Sigmoid colon (tissue), 6 donors: ENCODE measurements at regions not wholly inside any gene's neighbourhood (a gene's known extent, or its start where the extent isn't known, plus 50 kb on each side); places are given as distances from the start of the nearest gene placed in this dataset.

Experiments
- DNase-seq: peaks from one replicate; pipeline ENCODE4 v3.0.0-alpha.2; 2019
- H3K27ac ChIP-seq, 4 donors: fragments of 200-600 bp; sonication (generic); one replicate each; pipeline ENCODE4 v1.5.1; 2016 to 2019; ENCODE audit warnings: mild to moderate bottlenecking in 1 of 4
- H3K27me3 ChIP-seq, 3 donors: fragments of 200-600 bp; sonication (generic); one replicate each; pipeline ENCODE4 v1.5.1; 2019; ENCODE audit warnings: mild to moderate bottlenecking in 1 of 3
- H3K36me3 ChIP-seq, 4 donors: fragments of 200-600 bp; sonication (generic); one replicate each; pipeline ENCODE4 v1.5.1; 2016 to 2019
- H3K4me1 ChIP-seq, 4 donors: fragments of 200-600 bp; sonication (generic); one replicate each; pipeline ENCODE4 v1.5.1; 2017 to 2019
- H3K4me3 ChIP-seq, 4 donors: fragments of 200-600 bp; sonication (generic); one replicate each; pipeline ENCODE4 v1.5.1; 2017 to 2019; ENCODE audit warnings: mild to moderate bottlenecking in 2 of 4, moderate library complexity in 1 of 4
- H3K9me3 ChIP-seq, 4 donors: fragments of 200-600 bp in 3 of 4; sonication (generic) in 3 of 4; one replicate each; pipeline versions ENCODE4 v1.5.1 to v1.6.1; 2013 to 2019
- CTCF ChIP-seq, 4 experiments: fragments of 450-650 bp in 3 of 4; fragments of 200-600 bp in 1 of 4; IDR thresholded peaks; one replicate each; pipeline ENCODE4 v1.5.1; 2016 to 2019; ENCODE audit warnings: antibody characterized with exemption in 4 of 4, mild to moderate bottlenecking in 3 of 4, moderate library complexity in 2 of 4
- EP300 ChIP-seq, 4 donors: sonication (generic); formaldehyde crosslinking; IDR thresholded peaks; one replicate each; pipeline ENCODE4 v1.6.1; 2017; ENCODE audit warnings: antibody characterized with exemption in 4 of 4
- POLR2A ChIP-seq, 2 donors: fragments of 450-650 bp; IDR thresholded peaks; one replicate each; pipeline ENCODE4 v1.6.1; 2016; ENCODE audit warnings: antibody characterized with exemption in 2 of 2, mild to moderate bottlenecking in 2 of 2, moderate library complexity in 2 of 2
- POLR2AphosphoS5 ChIP-seq, 4 donors: sonication (generic); formaldehyde crosslinking; IDR thresholded peaks; one replicate each; pipeline ENCODE4 v1.6.1; 2017; ENCODE audit warnings: antibody characterized with exemption in 4 of 4
- WGBS, 2 donors: extraction: QIAGEN DNeasy Blood & Tissue Kit; methylation state at CpG; one replicate each; pipeline ENCODE4 v1.1.7; 2013; 5-methylcytosine and 5-hydroxymethylcytosine counted together
- intact Hi-C: fragments of 100-400 bp; cut with DNase I; formaldehyde crosslinking; loops from one replicate; pipeline ENCODE4 v1.15.1; 2023
- donor health status: healthy with polysubstance abuse.
- donor health status: healthy.

GRCh38 chr3:147904421-147904820 is 495.3 kb downstream of the ZIC1 start:
- WGBS, 2 donors, result 62 to 77% methylated on average over 3 of the region's 3 CpGs
- intact Hi-C loops, result no loop called here
- TF ChIP-seq POLR2AphosphoS5 (IDR thresholded peaks at IDR 0.05) (no peak), CTCF (IDR thresholded peaks at IDR 0.05) (no peak), EP300 (IDR thresholded peaks at IDR 0.05) (no peak), POLR2A (IDR thresholded peaks at IDR 0.05) (no peak)

GRCh38 chr3:147906285-147906684 is 497.1 kb downstream of the ZIC1 start:
- no peak for TF ChIP-seq EP300 (IDR thresholded peaks at IDR 0.05)
- TF ChIP-seq POLR2AphosphoS5 (IDR thresholded peaks at IDR 0.05), result no peak
- no peak for TF ChIP-seq CTCF (IDR thresholded peaks at IDR 0.05)
- no peak for TF ChIP-seq POLR2A (IDR thresholded peaks at IDR 0.05)
- 53 to 54% methylated on average over 2 of the region's 2 CpGs for WGBS, 2 donors
- Histone ChIP-seq H3K9me3 (no peaks in the 10 kb centered on the region), H3K4me1 (no peaks in the 10 kb centered on the region), H3K27ac (no peak overlapping the region), H3K36me3 (no peaks in the 10 kb centered on the region), H3K4me3 (no peak overlapping the region), H3K27me3 (no peaks in the 10 kb centered on the region)
- no peak for DNase-seq
- intact Hi-C loops, result no loop called here

More at GRCh38 chr3:147904421-147904820, 495.3 kb downstream of the ZIC1 start:
- Histone ChIP-seq H3K27me3 (no peaks in the 10 kb centered on the region), H3K4me1 (no peaks in the 10 kb centered on the region), H3K27ac (no peak overlapping the region), H3K4me3 (no peak overlapping the region), H3K9me3 (peaks cover 0 to 4% (median 0%) of the 10 kb centered on the region in 4 donors), H3K36me3 (no peaks in the 10 kb centered on the region)
- no peak for DNase-seq

- no peaks in the 10 kb centered on the region for H3K4me1 ChIP-seq
- TF ChIP-seq POLR2AphosphoS5 (IDR thresholded peaks at IDR 0.05) (no peak), CTCF (IDR thresholded peaks at IDR 0.05) (no peak), EP300 (IDR thresholded peaks at IDR 0.05) (no peak), POLR2A (IDR thresholded peaks at IDR 0.05) (no peak)
- intact Hi-C loops, result no loop called here
Measured at GRCh38 chr3:147914532-147914931, 505.4 kb downstream of the ZIC1 start.

GRCh38 chr3:147915057-147915456 is 505.9 kb downstream of the ZIC1 start:
- Histone ChIP-seq H3K27me3 (no peaks in the 10 kb centered on the region), H3K9me3 (no peaks in the 10 kb centered on the region), H3K4me1 (no peaks in the 10 kb centered on the region), H3K36me3 (no peaks in the 10 kb centered on the region), H3K4me3 (no peak overlapping the region), H3K27ac (no peak overlapping the region)
- intact Hi-C loops, result no loop called here
- DNase-seq, result no peak
- TF ChIP-seq EP300 (IDR thresholded peaks at IDR 0.05), result no peak
- TF ChIP-seq CTCF (IDR thresholded peaks at IDR 0.05), result no peak
- no peak for TF ChIP-seq POLR2AphosphoS5 (IDR thresholded peaks at IDR 0.05)
- no peak for TF ChIP-seq POLR2A (IDR thresholded peaks at IDR 0.05)
- WGBS, 2 donors, result 60 to 74% methylated on average over 5 of the region's 5 CpGs

More at GRCh38 chr3:147914532-147914931, 505.4 kb downstream of the ZIC1 start:
- Histone ChIP-seq H3K27me3 (no peaks in the 10 kb centered on the region), H3K36me3 (no peaks in the 10 kb centered on the region), H3K9me3 (no peaks in the 10 kb centered on the region), H3K4me3 (no peak overlapping the region), H3K27ac (no peak overlapping the region)
- no peak for DNase-seq
- WGBS, 2 donors, result 80 to 96% methylated on average over 1 of the region's 1 CpG

GRCh38 chr3:147919496-147919895 is 510.3 kb downstream of the ZIC1 start:
- Histone ChIP-seq H3K27me3 (no peaks in the 10 kb centered on the region), H3K4me1 (peaks cover 0 to 8% (median 6%) of the 10 kb centered on the region in 4 donors), H3K4me3 (no peak overlapping the region), H3K9me3 (no peaks in the 10 kb centered on the region), H3K27ac (no peak overlapping the region), H3K36me3 (no peaks in the 10 kb centered on the region)
- DNase-seq, result no peak
- 55 to 78% methylated on average over 4 of the region's 4 CpGs for WGBS, 2 donors
- TF ChIP-seq EP300 (IDR thresholded peaks at IDR 0.05) (no peak), POLR2A (IDR thresholded peaks at IDR 0.05) (no peak), CTCF (IDR thresholded peaks at IDR 0.05) (no peak), POLR2AphosphoS5 (IDR thresholded peaks at IDR 0.05) (no peak)
- intact Hi-C loops, result no loop called here
